NCI-H2171 (cell line): ENCODE measurements at regions not wholly inside any gene's neighbourhood (a gene's known extent, or its start where the extent isn't known, plus 50 kb on each side); places are given as distances from the start of the nearest gene placed in this dataset.
"Not testable (repeated sequence)": the region's sequence is repeated elsewhere in the genome, so short reads cannot be mapped to it uniquely, and the experiment has no call there.

Source experiments
- DNase-seq: peaks from one replicate; lab custom pipeline; 2025; lab: John Stamatoyannopoulos, UW

- DNase-seq, result no peak
Observed at GRCh38 chr1:79304131-79304530, 297.6 kb upstream of the ADGRL4 start.

GRCh38 chr1:79303040-79303439 is 296.5 kb upstream of the ADGRL4 start:
- DNase-seq, result no peak

GRCh38 chr1:79302380-79302930 is 295.9 kb upstream of the ADGRL4 start:
- no peak for DNase-seq

- no peak for DNase-seq
Observed at GRCh38 chr1:79295967-79296366, 289.4 kb upstream of the ADGRL4 start.

- no peak for DNase-seq
Observed at GRCh38 chr1:79293611-79294010, 287.1 kb upstream of the ADGRL4 start.

- DNase-seq, result no peak
Observed at GRCh38 chr1:79290927-79291474, 284.5 kb upstream of the ADGRL4 start.

- DNase-seq, result no peak
Observed at GRCh38 chr1:79287982-79288381, 281.5 kb upstream of the ADGRL4 start.

GRCh38 chr1:79285667-79286066 is 279.1 kb upstream of the ADGRL4 start:
- DNase-seq, result no peak

- DNase-seq, result no peak
Observed at GRCh38 chr1:79283451-79283850, 276.9 kb upstream of the ADGRL4 start.

GRCh38 chr1:79281442-79281841 is 274.9 kb upstream of the ADGRL4 start:
- DNase-seq, result no peak

GRCh38 chr1:79271759-79272158 is 265.2 kb upstream of the ADGRL4 start:
- DNase-seq, result no peak

- DNase-seq, result no peak
Observed at GRCh38 chr1:79264975-79265818, 258.7 kb upstream of the ADGRL4 start.

GRCh38 chr1:79264285-79264684 is 257.8 kb upstream of the ADGRL4 start:
- no peak for DNase-seq

GRCh38 chr1:79262745-79263258 is 256.3 kb upstream of the ADGRL4 start:
- no peak for DNase-seq

- DNase-seq, result no peak
Observed at GRCh38 chr1:79259390-79260336, 253.1 kb upstream of the ADGRL4 start.

GRCh38 chr1:79255421-79255820 is 248.9 kb upstream of the ADGRL4 start:
- no peak for DNase-seq

GRCh38 chr1:79252598-79252997 is 246.1 kb upstream of the ADGRL4 start:
- DNase-seq, result no peak

- no peak for DNase-seq
Observed at GRCh38 chr1:79239840-79240239, 233.3 kb upstream of the ADGRL4 start.

GRCh38 chr1:79235301-79236002 is 228.9 kb upstream of the ADGRL4 start:
- no peak for DNase-seq

- no peak for DNase-seq
Observed at GRCh38 chr1:79232818-79233217, 226.3 kb upstream of the ADGRL4 start.

- not testable (repeated sequence) for DNase-seq
Observed at GRCh38 chr1:79230751-79231150, 224.2 kb upstream of the ADGRL4 start.
